Heart left ventricle (tissue), 13 donors: ENCODE measurements at regions not wholly inside any gene's neighbourhood (a gene's known extent, or its start where the extent isn't known, plus 50 kb on each side); places are given as distances from the start of the nearest gene placed in this dataset.
"Not testable (repeated sequence)": the region's sequence is repeated elsewhere in the genome, so short reads cannot be mapped to it uniquely, and the experiment has no call there.

Experiments used
- CTCF ChIP-seq, 12 donors: fragments of 200-600 bp; sonication (generic) in 4 of 12; IDR thresholded peaks; one replicate each; pipeline versions ENCODE4 v1.5.0 to v1.8.0; 2018 to 2022; ENCODE audit warnings: antibody characterized with exemption in 12 of 12, mild to moderate bottlenecking in 5 of 12
- POLR2A ChIP-seq, 2 donors: fragments of 450-650 bp; IDR thresholded peaks; one replicate each; pipeline ENCODE4 v1.6.1; 2017; ENCODE audit warnings: antibody characterized with exemption in 2 of 2, mild to moderate bottlenecking in 2 of 2, moderate library complexity in 2 of 2
- donor health status: ischemic (EF 13 %, LVEDD 7.1; RV severe dilation, severe dysfunction).
- donor health status: DM: no; HTN: yes; CAD: no.
- donor health status: DM: no; HTN: no; CAD: no.
- donor health status: ischemic (EF 25% LVEDD 6.9; RV normal size, moderate dysfunction).
- donor health status: ischemic (EF 25% LVEDD 5.7; RV mildly dilated, moderate dysfunction).
- donor health status: ischemic (EF 35%, LVEDD 5.7; RV mildly dilated, moderate dysfunction).
- donor health status: nonischemic (EF 11% LVEDD 7.7; RV severe dilation, severe dysfunction).
- donor health status: DM: yes; HTN: yes; CAD: no.
- donor health status: PGD.
- donor health status: ischemic (EF 29% LVEDD 5.4; RV normal size, mild dysfunction).
- donor health status: nonischemic (EF 23%, LVEDD 6.1; RV moderate dilation, normal function).

- not testable (repeated sequence) for TF ChIP-seq CTCF, POLR2A (IDR thresholded peaks at IDR 0.05)
Measured at GRCh38 chr10:29379777-29380598, 91.1 kb downstream of the LYZL1 start.
